ENCODE measurements at regions not wholly inside any gene's neighbourhood (a gene's known extent, or its start where the extent isn't known, plus 50 kb on each side); places are given as distances from the start of the nearest gene placed in this dataset.

DNA sequence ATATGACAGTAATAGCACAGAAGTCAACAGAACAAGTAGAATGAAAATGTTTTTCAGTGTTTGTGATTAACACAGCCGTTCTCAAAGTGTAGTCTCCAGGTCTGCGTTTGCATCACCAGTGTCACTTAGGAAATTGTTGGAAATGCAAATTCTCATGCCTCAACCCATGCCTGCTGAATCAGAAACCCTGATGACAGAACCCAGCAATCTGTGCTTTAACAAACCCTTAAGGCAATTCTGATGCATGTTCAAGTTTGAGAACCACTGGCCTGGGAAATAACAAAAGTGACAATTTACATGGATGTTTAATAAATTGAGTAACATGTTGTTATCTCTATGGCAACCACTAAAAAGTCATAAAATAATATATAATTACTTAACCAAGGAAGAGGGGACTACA lies 103.1 kb upstream of the ATP11B start:
- no peaks in the 10 kb centered on the region for H3K9me3 Mint-ChIP-seq (ENCODE audit: unreplicated experiment)
- H3K36me3 Mint-ChIP-seq (ENCODE audit: low read depth, unreplicated experiment): no peaks in the 10 kb centered on the region
- peaks cover 3% of the 10 kb centered on the region for H3K27me3 Mint-ChIP-seq (ENCODE audit: low read depth, unreplicated experiment)
- no peak overlapping the region for H2AFZ ChIP-seq (ENCODE audit: low read depth, low read length)
- no peaks in the 10 kb centered on the region for H3K36me3 ChIP-seq (ENCODE audit: insufficient read depth, low read length)
- peaks cover 6% of the 10 kb centered on the region for H3K27me3 ChIP-seq (ENCODE audit: insufficient read depth, low read length)
- no peak overlapping the region for H3K4me3 ChIP-seq (ENCODE audit: insufficient read depth, low read depth, low read length)
- no peak for TF ChIP-seq EZH2 (IDR thresholded peaks at IDR 0.05; ENCODE audit: insufficient read depth, low read length)
- TF ChIP-seq, protein P1, sequence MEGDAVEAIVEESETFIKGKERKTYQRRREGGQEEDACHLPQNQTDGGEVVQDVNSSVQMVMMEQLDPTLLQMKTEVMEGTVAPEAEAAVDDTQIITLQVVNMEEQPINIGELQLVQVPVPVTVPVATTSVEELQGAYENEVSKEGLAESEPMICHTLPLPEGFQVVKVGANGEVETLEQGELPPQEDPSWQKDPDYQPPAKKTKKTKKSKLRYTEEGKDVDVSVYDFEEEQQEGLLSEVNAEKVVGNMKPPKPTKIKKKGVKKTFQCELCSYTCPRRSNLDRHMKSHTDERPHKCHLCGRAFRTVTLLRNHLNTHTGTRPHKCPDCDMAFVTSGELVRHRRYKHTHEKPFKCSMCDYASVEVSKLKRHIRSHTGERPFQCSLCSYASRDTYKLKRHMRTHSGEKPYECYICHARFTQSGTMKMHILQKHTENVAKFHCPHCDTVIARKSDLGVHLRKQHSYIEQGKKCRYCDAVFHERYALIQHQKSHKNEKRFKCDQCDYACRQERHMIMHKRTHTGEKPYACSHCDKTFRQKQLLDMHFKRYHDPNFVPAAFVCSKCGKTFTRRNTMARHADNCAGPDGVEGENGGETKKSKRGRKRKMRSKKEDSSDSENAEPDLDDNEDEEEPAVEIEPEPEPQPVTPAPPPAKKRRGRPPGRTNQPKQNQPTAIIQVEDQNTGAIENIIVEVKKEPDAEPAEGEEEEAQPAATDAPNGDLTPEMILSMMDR (IDR thresholded peaks at IDR 0.05; ENCODE audit: insufficient read depth, low read depth, low read length): no peak
- no peaks in the 10 kb centered on the region for H3K4me1 ChIP-seq (ENCODE audit: insufficient read depth, low read length)
- no peak overlapping the region for H3K4me3 Mint-ChIP-seq (ENCODE audit: unreplicated experiment)
- H3K27ac Mint-ChIP-seq (ENCODE audit: unreplicated experiment): no peak overlapping the region
- DNase-seq (ENCODE audit: low read depth) (no peak), FAIRE-seq (no peak)
- no peak overlapping the region for H3K4me2 ChIP-seq (ENCODE audit: low read length)
- no peaks in the 10 kb centered on the region for H3K79me2 ChIP-seq (ENCODE audit: insufficient read depth, low read length)
- H3K4me1 Mint-ChIP-seq (ENCODE audit: low read depth, unreplicated experiment): no peaks in the 10 kb centered on the region
- no peak overlapping the region for H3K9ac ChIP-seq (ENCODE audit: low read length)
- no peaks in the 10 kb centered on the region for H3K9me3 ChIP-seq (ENCODE audit: insufficient read depth, low read depth, low read length)
- H3K27ac ChIP-seq (ENCODE audit: low read depth, low read length): no peak overlapping the region
- no peaks in the 10 kb centered on the region for H4K20me1 ChIP-seq (ENCODE audit: insufficient read depth, low read length)

DNA sequence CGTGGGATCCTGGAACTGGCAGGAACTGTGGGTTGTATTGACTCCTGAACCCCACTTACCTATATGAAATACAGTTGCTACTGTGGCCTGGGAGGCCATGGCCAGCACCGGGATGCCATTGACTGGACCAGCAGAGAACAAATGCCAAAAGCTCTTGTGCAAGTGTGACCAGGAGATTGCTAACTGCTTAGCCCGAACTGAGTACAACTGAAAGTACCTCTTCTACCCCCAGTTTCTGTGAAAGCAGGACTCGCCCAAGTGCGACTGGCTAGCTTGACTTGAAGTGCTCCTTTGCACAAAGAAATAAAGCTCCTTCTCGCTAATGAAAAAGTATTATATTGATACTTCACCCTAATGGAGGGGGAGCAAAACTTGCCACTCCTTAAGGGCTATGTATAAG lies 101.3 kb upstream of the ATP11B start:
- Histone ChIP-seq H3K4me2 (ENCODE audit: low read length) (no peak overlapping the region), H2AFZ (ENCODE audit: low read depth, low read length) (no peak overlapping the region), H3K36me3 (ENCODE audit: insufficient read depth, low read length) (no peaks in the 10 kb centered on the region), H3K4me1 (ENCODE audit: insufficient read depth, low read length) (no peaks in the 10 kb centered on the region), H3K27me3 (ENCODE audit: insufficient read depth, low read length) (no peaks in the 10 kb centered on the region), H3K79me2 (ENCODE audit: insufficient read depth, low read length) (no peaks in the 10 kb centered on the region), H3K9ac (ENCODE audit: low read length) (no peak overlapping the region), H4K20me1 (ENCODE audit: insufficient read depth, low read length) (no peaks in the 10 kb centered on the region), H3K9me3 (ENCODE audit: insufficient read depth, low read depth, low read length) (no peaks in the 10 kb centered on the region), H3K4me3 (ENCODE audit: insufficient read depth, low read depth, low read length) (no peak overlapping the region), H3K27ac (ENCODE audit: low read depth, low read length) (no peak overlapping the region)
- DNase-seq (ENCODE audit: low read depth) (no peak), FAIRE-seq (no peak)
- H3K36me3 Mint-ChIP-seq (ENCODE audit: low read depth, unreplicated experiment): no peaks in the 10 kb centered on the region
- H3K4me3 Mint-ChIP-seq (ENCODE audit: unreplicated experiment): no peak overlapping the region
- no peak for TF ChIP-seq EZH2 (IDR thresholded peaks at IDR 0.05; ENCODE audit: insufficient read depth, low read length)
- TF ChIP-seq, protein P1 (IDR thresholded peaks at IDR 0.05; ENCODE audit: insufficient read depth, low read depth, low read length): no peak
- H3K9me3 Mint-ChIP-seq (ENCODE audit: unreplicated experiment): no peaks in the 10 kb centered on the region
- H3K4me1 Mint-ChIP-seq (ENCODE audit: low read depth, unreplicated experiment): no peaks in the 10 kb centered on the region
- no peak overlapping the region for H3K27ac Mint-ChIP-seq (ENCODE audit: unreplicated experiment)
- no peaks in the 10 kb centered on the region for H3K27me3 Mint-ChIP-seq (ENCODE audit: low read depth, unreplicated experiment)

DNA sequence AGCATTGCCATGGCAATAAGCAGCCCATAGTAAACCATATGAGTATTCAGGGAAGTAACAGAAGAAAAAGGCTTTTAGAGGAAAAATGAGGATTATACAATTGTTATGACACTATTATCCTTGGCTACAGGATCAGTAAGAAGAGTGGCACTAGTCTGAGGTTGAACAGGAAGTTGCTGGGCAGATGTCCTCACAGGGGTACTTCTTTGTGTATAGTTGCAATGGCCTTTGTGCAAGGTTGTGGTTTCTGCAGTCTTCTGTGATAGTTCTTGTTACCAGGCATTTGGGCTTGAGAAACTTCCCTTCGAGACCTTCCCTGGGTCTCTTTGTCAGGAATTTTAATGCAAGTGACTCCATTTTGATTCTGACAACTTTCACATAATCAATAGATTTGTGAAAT lies 100.6 kb upstream of the ATP11B start:
- Histone ChIP-seq H3K27me3 (ENCODE audit: insufficient read depth, low read length) (no peaks in the 10 kb centered on the region), H3K4me1 (ENCODE audit: insufficient read depth, low read length) (no peaks in the 10 kb centered on the region), H3K9ac (ENCODE audit: low read length) (no peak overlapping the region), H3K36me3 (ENCODE audit: insufficient read depth, low read length) (no peaks in the 10 kb centered on the region), H3K4me3 (ENCODE audit: insufficient read depth, low read depth, low read length) (no peak overlapping the region), H3K79me2 (ENCODE audit: insufficient read depth, low read length) (no peaks in the 10 kb centered on the region), H2AFZ (ENCODE audit: low read depth, low read length) (no peak overlapping the region), H3K27ac (ENCODE audit: low read depth, low read length) (no peak overlapping the region), H3K4me2 (ENCODE audit: low read length) (no peak overlapping the region), H4K20me1 (ENCODE audit: insufficient read depth, low read length) (no peaks in the 10 kb centered on the region), H3K9me3 (ENCODE audit: insufficient read depth, low read depth, low read length) (no peaks in the 10 kb centered on the region)
- Mint-ChIP-seq H3K4me3 (ENCODE audit: unreplicated experiment) (no peak overlapping the region), H3K36me3 (ENCODE audit: low read depth, unreplicated experiment) (no peaks in the 10 kb centered on the region), H3K4me1 (ENCODE audit: low read depth, unreplicated experiment) (no peaks in the 10 kb centered on the region), H3K27me3 (ENCODE audit: low read depth, unreplicated experiment) (no peaks in the 10 kb centered on the region), H3K9me3 (ENCODE audit: unreplicated experiment) (no peaks in the 10 kb centered on the region), H3K27ac (ENCODE audit: unreplicated experiment) (no peak overlapping the region)
- DNase-seq (ENCODE audit: low read depth) (no peak), FAIRE-seq (no peak)
- no peak for TF ChIP-seq EZH2 (IDR thresholded peaks at IDR 0.05; ENCODE audit: insufficient read depth, low read length)
- TF ChIP-seq, protein P1 (IDR thresholded peaks at IDR 0.05; ENCODE audit: insufficient read depth, low read depth, low read length): no peak

All from astrocyte (in vitro differentiated cells and primary cell).